SK-N-SH (cell line): ENCODE measurements at regions not wholly inside any gene's neighbourhood (a gene's known extent, or its start where the extent isn't known, plus 50 kb on each side); places are given as distances from the start of the nearest gene placed in this dataset.
A peak's percentile ranks its signal among the peaks of the same experiment; 100 is the strongest.

ENCODE experiments used
- CTCF ChIA-PET: fragments of 300-600, 350-600 bp; formaldehyde crosslinking; extraction: SDS; loops from one replicate; lab custom pipeline; 2021; lab: Yijun Ruan, JAX
- POLR2A ChIA-PET: fragments of 350-600 bp; sonication (Branson Sonifier 250); formaldehyde crosslinking; extraction: SDS; loops from one replicate; lab custom pipeline; 2020; ENCODE audit warnings: antibody characterized with exemption, inconsistent platforms; lab: Yijun Ruan, JAX
- DNase-seq: peaks from one replicate; pipeline ENCODE4 v3.0.0; 2012
- H2AFZ ChIP-seq: fragments of 200-600 bp; sonication (generic); 2 replicates; pipeline ENCODE4 v1.8.1; 2016; ENCODE audit warnings: antibody characterized with exemption, mild to moderate bottlenecking, low read depth
- H3F3A ChIP-seq: fragments of 200-600 bp; sonication (generic); replicated peaks from 2 replicates; pipeline ENCODE3; 2016; ENCODE audit warnings: antibody characterized with exemption, mild to moderate bottlenecking; ENCODE audit not compliant: insufficient read depth
- H3K27ac ChIP-seq, 2 experiments: fragments of 200-500 bp in 1 of 2; fragments of 200-600 bp in 1 of 2; sonication (Bioruptor generic) in 1 of 2; sonication (generic), shearing (Covaris generic) in 1 of 2; 2 replicates each; pipeline versions ENCODE4 v1.5.1 to v1.6.1; 2014 to 2016; ENCODE audit warnings: low read depth in 2 of 2, inconsistent platforms in 1 of 2, low read length in 1 of 2, mild to moderate bottlenecking in 1 of 2, mixed read lengths in 1 of 2
- H3K27me3 ChIP-seq: fragments of 200-600 bp; sonication (generic), shearing (Covaris generic); 2 replicates; pipeline ENCODE4 v1.6.1; 2016; ENCODE audit warnings: mixed run types; ENCODE audit not compliant: insufficient read depth
- H3K36me3 ChIP-seq, 2 experiments: fragments of 200-500 bp in 1 of 2; fragments of 200-600 bp in 1 of 2; sonication (Bioruptor generic) in 1 of 2; sonication (generic) in 1 of 2; replicated peaks in 1 of 2; 2 replicates each; pipeline versions ENCODE3 to v1.5.1; 2014 to 2016; ENCODE audit warnings: low read length in 1 of 2, mild to moderate bottlenecking in 1 of 2; ENCODE audit not compliant: insufficient read depth in 2 of 2, control insufficient read depth in 1 of 2
- H3K4me1 ChIP-seq, 2 experiments: fragments of 200-500 bp in 1 of 2; fragments of 200-600 bp in 1 of 2; sonication (Bioruptor generic) in 1 of 2; sonication (generic), shearing (Covaris generic) in 1 of 2; 2 replicates each; pipeline versions ENCODE4 v1.5.1 to v1.6.1; 2014 to 2016; ENCODE audit warnings: low read depth in 1 of 2, low read length in 1 of 2, mixed run types in 1 of 2; ENCODE audit not compliant: insufficient read depth in 2 of 2, control insufficient read depth in 1 of 2
- H3K4me2 ChIP-seq: fragments of 200-600 bp; sonication (generic), shearing (Covaris generic); 2 replicates; pipeline ENCODE4 v1.6.1; 2017; ENCODE audit warnings: mixed run types
- H3K4me3 ChIP-seq, 2 experiments: fragments of 200-500 bp in 1 of 2; fragments of 200-600 bp in 1 of 2; sonication (Bioruptor generic) in 1 of 2; sonication (generic), shearing (Covaris generic) in 1 of 2; 2 replicates each; pipeline versions ENCODE4 v1.5.1 to v1.8.1; 2014 to 2016; ENCODE audit warnings: low read depth in 2 of 2, inconsistent platforms in 1 of 2, low read length in 1 of 2, mild to moderate bottlenecking in 1 of 2, mixed read lengths in 1 of 2, moderate library complexity in 1 of 2
- H3K79me2 ChIP-seq: fragments of 200-600 bp; sonication (generic); 2 replicates; pipeline ENCODE4 v1.8.1; 2017; ENCODE audit warnings: mild to moderate bottlenecking; ENCODE audit not compliant: insufficient read depth
- H3K9ac ChIP-seq: fragments of 200-600 bp; sonication (generic); 2 replicates; pipeline ENCODE4 v1.6.1; 2017; ENCODE audit warnings: mixed run types
- H3K9me2 ChIP-seq: fragments of 200-600 bp; sonication (generic); 2 replicates; pipeline ENCODE4 v1.6.1; 2017; ENCODE audit warnings: mixed run types
- H3K9me3 ChIP-seq: fragments of 200-600 bp; sonication (generic); 2 replicates; pipeline ENCODE4 v1.6.1; 2017; ENCODE audit warnings: mixed run types, mild to moderate bottlenecking, moderate library complexity
- H4K20me1 ChIP-seq: fragments of 200-600 bp; sonication (generic); 2 replicates; pipeline ENCODE4 v1.6.1; 2017; ENCODE audit warnings: mild to moderate bottlenecking, mixed run types; ENCODE audit not compliant: insufficient read depth
- CTCF ChIP-seq: fragments of 200-600 bp; sonication (generic); IDR thresholded peaks from 2 replicates; pipeline ENCODE4 v1.6.1; 2017; ENCODE audit warnings: antibody characterized with exemption, mild to moderate bottlenecking, moderate library complexity
- ELF1 ChIP-seq: IDR thresholded peaks from 2 replicates; pipeline ENCODE4 v1.4.0; 2012
- GABPA ChIP-seq: IDR thresholded peaks from 2 replicates; pipeline ENCODE4 v1.4.0; 2012; ENCODE audit warnings: low read depth, mild to moderate bottlenecking
- GATA2 ChIP-seq: sonication (generic); formaldehyde crosslinking; IDR thresholded peaks from 2 replicates; pipeline ENCODE4 v1.5.0; 2020; ENCODE audit warnings: mild to moderate bottlenecking, missing genetic modification reagents
- JUND ChIP-seq: IDR thresholded peaks from 2 replicates; pipeline ENCODE4 v1.4.0; 2012
- MAX ChIP-seq: IDR thresholded peaks from 2 replicates; pipeline ENCODE4 v1.4.0; 2012; ENCODE audit warnings: low read depth
- MEF2A ChIP-seq: IDR thresholded peaks from 2 replicates; pipeline ENCODE4 v1.4.0; 2012; ENCODE audit warnings: low read depth, borderline replicate concordance
- MXI1 ChIP-seq: IDR thresholded peaks from 2 replicates; pipeline ENCODE4 v1.6.1; 2012; ENCODE audit warnings: mild to moderate bottlenecking, low read depth, low read length, improper control_type of control experiment
- POLR2AphosphoS5 ChIP-seq: IDR thresholded peaks from 2 replicates; pipeline ENCODE4 v1.6.1; 2012; ENCODE audit warnings: low read depth, low read length
- RFX5 ChIP-seq: IDR thresholded peaks from 2 replicates; pipeline ENCODE4 v1.6.1; 2012; ENCODE audit warnings: mild to moderate bottlenecking, improper control_type of control experiment, low read length
- SIN3A ChIP-seq: IDR thresholded peaks from 2 replicates; pipeline ENCODE4 v1.6.1; 2012; ENCODE audit warnings: low read depth, mild to moderate bottlenecking, low read length, moderate library complexity, borderline replicate concordance
- SMC3 ChIP-seq: IDR thresholded peaks from 2 replicates; pipeline ENCODE4 v1.6.1; 2012; ENCODE audit warnings: low read depth, low read length, improper control_type of control experiment
- TAF1 ChIP-seq: IDR thresholded peaks from 2 replicates; pipeline ENCODE4 v1.6.1; 2012; ENCODE audit warnings: low read depth, mild to moderate bottlenecking, low read length, moderate library complexity, borderline replicate concordance
- TEAD4 ChIP-seq: IDR thresholded peaks from 2 replicates; pipeline ENCODE4 v1.4.0; 2012; ENCODE audit warnings: mild to moderate bottlenecking, borderline replicate concordance; ENCODE audit not compliant: insufficient read depth
- WGBS: methylation state at CpG from one replicate; pipeline ENCODE4 v1.1.6; 2017; ENCODE audit warnings: low lambda C conversion rate; 5-methylcytosine and 5-hydroxymethylcytosine counted together
- TF ChIP-seq, protein P1 (sequence below): fragments of 150-350 bp; IDR thresholded peaks from 2 replicates; pipeline ENCODE4 v1.6.1; 2016; ENCODE audit warnings: mild to moderate bottlenecking, low read depth, low read length
- TF ChIP-seq, protein P2 (sequence below): IDR thresholded peaks from 2 replicates; pipeline ENCODE4; 2012
- TF ChIP-seq, protein P3 (sequence below): IDR thresholded peaks from 2 replicates; pipeline ENCODE4 v1.6.1; 2012; ENCODE audit warnings: mild to moderate bottlenecking, low read depth, low read length, moderate library complexity
- TF ChIP-seq, protein P4 (sequence below): fragments of 150-350 bp; IDR thresholded peaks from 2 replicates; pipeline ENCODE4 v1.6.1; 2017; ENCODE audit warnings: antibody characterized with exemption, low read length, low read depth, borderline replicate concordance

DNA sequence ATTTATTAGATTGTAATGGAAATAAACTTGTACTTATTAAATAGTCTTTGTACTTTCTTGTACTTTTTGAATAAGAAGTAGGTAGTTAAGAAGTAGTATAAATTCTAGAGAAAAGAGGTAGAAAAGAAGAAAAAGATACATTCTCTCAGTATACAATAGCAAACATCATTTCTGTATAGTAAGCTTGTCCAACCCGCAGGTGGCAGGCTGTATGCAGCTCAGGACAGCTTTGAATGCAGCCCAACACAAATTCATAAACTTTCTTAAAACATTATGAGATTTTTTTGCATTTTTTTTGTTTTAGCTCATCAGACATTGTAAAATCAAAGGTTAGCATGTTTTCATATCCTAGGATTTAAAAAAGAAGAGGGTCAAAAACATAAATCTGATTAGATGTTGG lies 441.6 kb downstream of the DTHD1 start:
- Histone ChIP-seq H2AFZ (no peak overlapping the region), H4K20me1 (no peaks in the 10 kb centered on the region), H3K9ac (no peak overlapping the region), H3K27me3 (no peaks in the 10 kb centered on the region), H3K27ac (no peak overlapping the region), H3K4me1 (no peaks in the 10 kb centered on the region), H3K9me2 (no peaks in the 10 kb centered on the region), H3K4me2 (no peak overlapping the region), H3K4me3 (no peak overlapping the region), H3K79me2 (no peaks in the 10 kb centered on the region), H3F3A (no peaks in the 10 kb centered on the region), H3K9me3 (no peaks in the 10 kb centered on the region), H3K36me3 (no peaks in the 10 kb centered on the region)
- WGBS, result 0% methylated on average over 1 of the region's 1 CpG
- POLR2A ChIA-PET, result no interaction called here
- CTCF ChIA-PET, result no interaction called here
- TF ChIP-seq CTCF, result peak; percentile 35; the same call in 1 of the 2 replicates
- no peak for TF ChIP-seq ELF1
- DNase-seq, result no peak

DNA sequence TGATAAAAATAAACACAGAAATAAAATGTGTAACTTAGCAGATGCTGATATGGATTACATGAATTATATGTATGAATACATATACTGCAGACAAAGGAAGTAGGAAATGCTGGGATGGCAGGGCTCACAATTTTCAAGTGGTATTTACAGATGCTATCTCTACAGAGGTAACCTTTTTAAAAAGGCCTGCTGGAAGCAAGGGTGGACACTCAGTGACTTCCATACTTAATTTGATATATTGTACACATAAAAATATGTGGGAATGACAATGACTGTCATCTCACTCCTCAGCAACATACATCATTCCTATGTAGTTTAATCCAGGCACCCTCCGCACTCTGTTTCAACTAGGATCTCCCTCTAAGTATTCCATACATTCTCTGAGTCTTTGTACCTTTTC lies 452.9 kb downstream of the DTHD1 start:
- no peak overlapping the region for H3K27ac ChIP-seq
- no peak overlapping the region for H3K4me2 ChIP-seq
- H3K9me2 ChIP-seq, result no peaks in the 10 kb centered on the region
- DNase-seq, result no peak
- ChIA-PET CTCF (no interaction called here), POLR2A (no interaction called here)
- no peaks in the 10 kb centered on the region for H3K4me1 ChIP-seq
- no peaks in the 10 kb centered on the region for H3F3A ChIP-seq
- H3K4me3 ChIP-seq, result no peak overlapping the region
- H3K9me3 ChIP-seq, result no peaks in the 10 kb centered on the region
- H3K36me3 ChIP-seq, result no peaks in the 10 kb centered on the region
- H3K9ac ChIP-seq, result no peak overlapping the region
- H3K79me2 ChIP-seq, result no peaks in the 10 kb centered on the region
- WGBS, result 0% methylated on average over 1 of the region's 1 CpG
- no peaks in the 10 kb centered on the region for H4K20me1 ChIP-seq
- no peak overlapping the region for H2AFZ ChIP-seq
- H3K27me3 ChIP-seq, result no peaks in the 10 kb centered on the region
- TF ChIP-seq RFX5, result no peak
- TF ChIP-seq, protein P1, sequence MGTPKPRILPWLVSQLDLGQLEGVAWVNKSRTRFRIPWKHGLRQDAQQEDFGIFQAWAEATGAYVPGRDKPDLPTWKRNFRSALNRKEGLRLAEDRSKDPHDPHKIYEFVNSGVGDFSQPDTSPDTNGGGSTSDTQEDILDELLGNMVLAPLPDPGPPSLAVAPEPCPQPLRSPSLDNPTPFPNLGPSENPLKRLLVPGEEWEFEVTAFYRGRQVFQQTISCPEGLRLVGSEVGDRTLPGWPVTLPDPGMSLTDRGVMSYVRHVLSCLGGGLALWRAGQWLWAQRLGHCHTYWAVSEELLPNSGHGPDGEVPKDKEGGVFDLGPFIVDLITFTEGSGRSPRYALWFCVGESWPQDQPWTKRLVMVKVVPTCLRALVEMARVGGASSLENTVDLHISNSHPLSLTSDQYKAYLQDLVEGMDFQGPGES, result no peak
- TF ChIP-seq SIN3A, result no peak
- no peak for TF ChIP-seq SMC3
- TF ChIP-seq ELF1, result no peak
- no peak for TF ChIP-seq JUND
- no peak for TF ChIP-seq MAX
- TF ChIP-seq, protein P2, sequence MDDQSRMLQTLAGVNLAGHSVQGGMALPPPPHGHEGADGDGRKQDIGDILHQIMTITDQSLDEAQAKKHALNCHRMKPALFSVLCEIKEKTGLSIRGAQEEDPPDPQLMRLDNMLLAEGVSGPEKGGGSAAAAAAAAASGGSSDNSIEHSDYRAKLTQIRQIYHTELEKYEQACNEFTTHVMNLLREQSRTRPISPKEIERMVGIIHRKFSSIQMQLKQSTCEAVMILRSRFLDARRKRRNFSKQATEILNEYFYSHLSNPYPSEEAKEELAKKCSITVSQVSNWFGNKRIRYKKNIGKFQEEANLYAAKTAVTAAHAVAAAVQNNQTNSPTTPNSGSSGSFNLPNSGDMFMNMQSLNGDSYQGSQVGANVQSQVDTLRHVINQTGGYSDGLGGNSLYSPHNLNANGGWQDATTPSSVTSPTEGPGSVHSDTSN, result no peak
- no peak for TF ChIP-seq POLR2AphosphoS5
- no peak for TF ChIP-seq MEF2A
- no peak for TF ChIP-seq TAF1
- TF ChIP-seq, protein P3, sequence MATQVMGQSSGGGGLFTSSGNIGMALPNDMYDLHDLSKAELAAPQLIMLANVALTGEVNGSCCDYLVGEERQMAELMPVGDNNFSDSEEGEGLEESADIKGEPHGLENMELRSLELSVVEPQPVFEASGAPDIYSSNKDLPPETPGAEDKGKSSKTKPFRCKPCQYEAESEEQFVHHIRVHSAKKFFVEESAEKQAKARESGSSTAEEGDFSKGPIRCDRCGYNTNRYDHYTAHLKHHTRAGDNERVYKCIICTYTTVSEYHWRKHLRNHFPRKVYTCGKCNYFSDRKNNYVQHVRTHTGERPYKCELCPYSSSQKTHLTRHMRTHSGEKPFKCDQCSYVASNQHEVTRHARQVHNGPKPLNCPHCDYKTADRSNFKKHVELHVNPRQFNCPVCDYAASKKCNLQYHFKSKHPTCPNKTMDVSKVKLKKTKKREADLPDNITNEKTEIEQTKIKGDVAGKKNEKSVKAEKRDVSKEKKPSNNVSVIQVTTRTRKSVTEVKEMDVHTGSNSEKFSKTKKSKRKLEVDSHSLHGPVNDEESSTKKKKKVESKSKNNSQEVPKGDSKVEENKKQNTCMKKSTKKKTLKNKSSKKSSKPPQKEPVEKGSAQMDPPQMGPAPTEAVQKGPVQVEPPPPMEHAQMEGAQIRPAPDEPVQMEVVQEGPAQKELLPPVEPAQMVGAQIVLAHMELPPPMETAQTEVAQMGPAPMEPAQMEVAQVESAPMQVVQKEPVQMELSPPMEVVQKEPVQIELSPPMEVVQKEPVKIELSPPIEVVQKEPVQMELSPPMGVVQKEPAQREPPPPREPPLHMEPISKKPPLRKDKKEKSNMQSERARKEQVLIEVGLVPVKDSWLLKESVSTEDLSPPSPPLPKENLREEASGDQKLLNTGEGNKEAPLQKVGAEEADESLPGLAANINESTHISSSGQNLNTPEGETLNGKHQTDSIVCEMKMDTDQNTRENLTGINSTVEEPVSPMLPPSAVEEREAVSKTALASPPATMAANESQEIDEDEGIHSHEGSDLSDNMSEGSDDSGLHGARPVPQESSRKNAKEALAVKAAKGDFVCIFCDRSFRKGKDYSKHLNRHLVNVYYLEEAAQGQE, result no peak
- TF ChIP-seq, protein P4, sequence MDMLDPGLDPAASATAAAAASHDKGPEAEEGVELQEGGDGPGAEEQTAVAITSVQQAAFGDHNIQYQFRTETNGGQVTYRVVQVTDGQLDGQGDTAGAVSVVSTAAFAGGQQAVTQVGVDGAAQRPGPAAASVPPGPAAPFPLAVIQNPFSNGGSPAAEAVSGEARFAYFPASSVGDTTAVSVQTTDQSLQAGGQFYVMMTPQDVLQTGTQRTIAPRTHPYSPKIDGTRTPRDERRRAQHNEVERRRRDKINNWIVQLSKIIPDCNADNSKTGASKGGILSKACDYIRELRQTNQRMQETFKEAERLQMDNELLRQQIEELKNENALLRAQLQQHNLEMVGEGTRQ, result no peak
- no peak for TF ChIP-seq GABPA
- TF ChIP-seq MXI1, result no peak
- no peak for TF ChIP-seq TEAD4
- no peak for TF ChIP-seq GATA2 (CRISPR knock-in tag)
